ENCODE measurements at regions not wholly inside any gene's neighbourhood (a gene's known extent, or its start where the extent isn't known, plus 50 kb on each side); places are given as distances from the start of the nearest gene placed in this dataset.
A peak's percentile ranks its signal among the peaks of the same experiment; 100 is the strongest.

DNA sequence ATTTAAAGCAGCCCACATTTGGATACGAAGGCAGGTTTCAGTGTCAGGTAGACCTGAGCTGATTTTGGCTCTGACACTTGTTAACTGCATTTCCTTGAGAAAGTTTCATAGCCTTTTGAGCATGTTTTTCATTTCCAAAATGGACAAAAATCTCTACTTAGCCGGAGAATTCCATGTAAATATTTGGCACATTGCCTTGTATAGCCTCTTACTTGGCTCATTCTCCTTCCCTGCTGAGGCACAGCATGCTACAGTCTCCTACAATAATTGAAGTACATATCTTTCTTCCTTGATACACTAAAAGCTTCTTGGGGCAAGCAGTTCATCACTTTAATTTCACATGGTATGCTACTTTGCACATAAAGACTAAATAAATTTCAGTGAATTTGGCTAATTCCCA, 772.2 kb upstream of the CHAC2 start (continued):
- TF ChIP-seq, protein P1, sequence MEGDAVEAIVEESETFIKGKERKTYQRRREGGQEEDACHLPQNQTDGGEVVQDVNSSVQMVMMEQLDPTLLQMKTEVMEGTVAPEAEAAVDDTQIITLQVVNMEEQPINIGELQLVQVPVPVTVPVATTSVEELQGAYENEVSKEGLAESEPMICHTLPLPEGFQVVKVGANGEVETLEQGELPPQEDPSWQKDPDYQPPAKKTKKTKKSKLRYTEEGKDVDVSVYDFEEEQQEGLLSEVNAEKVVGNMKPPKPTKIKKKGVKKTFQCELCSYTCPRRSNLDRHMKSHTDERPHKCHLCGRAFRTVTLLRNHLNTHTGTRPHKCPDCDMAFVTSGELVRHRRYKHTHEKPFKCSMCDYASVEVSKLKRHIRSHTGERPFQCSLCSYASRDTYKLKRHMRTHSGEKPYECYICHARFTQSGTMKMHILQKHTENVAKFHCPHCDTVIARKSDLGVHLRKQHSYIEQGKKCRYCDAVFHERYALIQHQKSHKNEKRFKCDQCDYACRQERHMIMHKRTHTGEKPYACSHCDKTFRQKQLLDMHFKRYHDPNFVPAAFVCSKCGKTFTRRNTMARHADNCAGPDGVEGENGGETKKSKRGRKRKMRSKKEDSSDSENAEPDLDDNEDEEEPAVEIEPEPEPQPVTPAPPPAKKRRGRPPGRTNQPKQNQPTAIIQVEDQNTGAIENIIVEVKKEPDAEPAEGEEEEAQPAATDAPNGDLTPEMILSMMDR (conservative IDR thresholded peaks at IDR 0.05; ENCODE audit: low read depth in 2 of 2) = no peak
- TF ChIP-seq EZH2 (IDR thresholded peaks at IDR 0.05; ENCODE audit: low read depth, unreplicated experiment) = no peak
- no peak for TF ChIP-seq POLR2AphosphoS5 (IDR thresholded peaks at IDR 0.05; ENCODE audit: low read depth)
- TF ChIP-seq, protein P2, sequence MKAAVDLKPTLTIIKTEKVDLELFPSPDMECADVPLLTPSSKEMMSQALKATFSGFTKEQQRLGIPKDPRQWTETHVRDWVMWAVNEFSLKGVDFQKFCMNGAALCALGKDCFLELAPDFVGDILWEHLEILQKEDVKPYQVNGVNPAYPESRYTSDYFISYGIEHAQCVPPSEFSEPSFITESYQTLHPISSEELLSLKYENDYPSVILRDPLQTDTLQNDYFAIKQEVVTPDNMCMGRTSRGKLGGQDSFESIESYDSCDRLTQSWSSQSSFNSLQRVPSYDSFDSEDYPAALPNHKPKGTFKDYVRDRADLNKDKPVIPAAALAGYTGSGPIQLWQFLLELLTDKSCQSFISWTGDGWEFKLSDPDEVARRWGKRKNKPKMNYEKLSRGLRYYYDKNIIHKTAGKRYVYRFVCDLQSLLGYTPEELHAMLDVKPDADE (IDR thresholded peaks at IDR 0.05) = no peak
- TF ChIP-seq JUNB (IDR thresholded peaks at IDR 0.05; ENCODE audit: unreplicated experiment) = no peak
- no peak for TF ChIP-seq NANOG (IDR thresholded peaks at IDR 0.05; ENCODE audit: borderline replicate concordance)
- TF ChIP-seq ZNF331 (CRISPR knock-in tag; IDR thresholded peaks at IDR 0.05; ENCODE audit: low read depth) = no peak
- no peak for TF ChIP-seq STAT1 (IDR thresholded peaks at IDR 0.05; ENCODE audit: unreplicated experiment)
- TF ChIP-seq CREB1 (CRISPR knock-in tag; IDR thresholded peaks at IDR 0.05; ENCODE audit: low read depth) = no peak
- TF ChIP-seq ZNF114 (CRISPR knock-in tag; IDR thresholded peaks at IDR 0.05) = no peak
- no peak for TF ChIP-seq EZH2phosphoT487 (IDR thresholded peaks at IDR 0.05; ENCODE audit: unreplicated experiment)

DNA sequence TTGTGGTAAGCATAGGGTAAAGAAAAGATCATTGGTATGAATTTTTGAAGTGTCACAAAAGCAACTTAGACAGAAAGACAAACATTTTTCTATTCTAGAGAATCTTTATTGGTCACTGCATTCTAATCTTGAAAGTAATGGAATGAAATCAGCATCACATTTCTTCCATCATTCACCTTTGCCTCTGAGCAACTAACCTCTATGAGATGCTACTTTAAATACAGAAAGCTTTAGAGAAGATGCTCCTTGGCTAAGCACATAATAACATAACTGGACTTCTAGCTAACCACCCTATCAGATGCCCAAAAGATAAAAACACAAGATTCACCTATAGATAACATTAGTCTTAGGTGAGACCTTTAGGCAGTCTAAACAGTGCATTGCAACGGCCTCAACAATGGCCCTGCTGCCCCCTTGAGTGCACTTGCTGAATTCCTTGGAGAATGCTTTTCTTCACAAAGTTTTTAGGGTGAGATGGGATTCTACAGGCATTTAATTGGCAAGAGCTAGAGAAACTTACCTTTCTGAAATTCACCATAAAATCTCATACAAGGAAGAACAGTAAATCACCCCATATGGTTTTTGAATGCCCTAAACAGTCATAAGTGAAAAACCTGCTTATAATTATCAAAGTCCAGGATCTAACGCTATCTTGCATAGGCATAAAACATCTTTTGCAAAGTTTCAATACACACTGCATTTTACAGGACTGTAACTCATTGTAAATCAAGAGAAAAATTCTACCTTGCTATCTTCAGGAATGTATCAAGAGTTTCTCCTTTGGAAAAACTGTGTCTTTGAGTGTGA, 791.3 kb upstream of the CHAC2 start:
- no peaks in the 10 kb centered on the region for H3K36me3 Mint-ChIP-seq (ENCODE audit: low read depth)
- no peaks in the 10 kb centered on the region for H4K20me1 ChIP-seq (replicated peaks; ENCODE audit: insufficient read depth)
- no peak overlapping the region for H3K4me3 Mint-ChIP-seq
- no peaks in the 10 kb centered on the region for H3K79me2 ChIP-seq (replicated peaks; ENCODE audit: insufficient read depth)
- no peaks in the 10 kb centered on the region for H3K4me1 ChIP-seq (ENCODE audit: insufficient read depth)
- no peaks in the 10 kb centered on the region for H3K27me3 ChIP-seq (ENCODE audit: insufficient read depth)
- no peak overlapping the region for H3K27ac Mint-ChIP-seq
- no peaks in the 10 kb centered on the region for H3F3A ChIP-seq (replicated peaks; ENCODE audit: low read depth)
- no peak overlapping the region for H3K27ac ChIP-seq (ENCODE audit: low read depth)
- H2AFZ ChIP-seq = no peak overlapping the region
- no peak for TF ChIP-seq CREB1 (CRISPR knock-in tag; IDR thresholded peaks at IDR 0.05; ENCODE audit: low read depth)
- TF ChIP-seq, protein P1 (conservative IDR thresholded peaks at IDR 0.05; ENCODE audit: low read depth in 2 of 2) = peak; percentile 85 to 86
- H3K4me1 Mint-ChIP-seq = no peaks in the 10 kb centered on the region
- no peaks in the 10 kb centered on the region for H3K9me3 Mint-ChIP-seq
- H3K4me3 ChIP-seq = no peak overlapping the region
- no peaks in the 10 kb centered on the region for H3K36me3 ChIP-seq (ENCODE audit: insufficient read depth)
- ATAC-seq = peak; percentile 92
- H3K9me2 ChIP-seq (ENCODE audit: insufficient read depth) = no peaks in the 10 kb centered on the region
- H3K27me3 Mint-ChIP-seq (ENCODE audit: insufficient read depth, low read depth, poor library complexity) = no peaks in the 10 kb centered on the region
- H3K4me2 ChIP-seq = no peak overlapping the region
- peak; percentile 75 for DNase-seq (ENCODE audit: low spot score)

Data from GM23338 (cell line).